Caco-2 (cell line): ENCODE measurements at regions not wholly inside any gene's neighbourhood (a gene's known extent, or its start where the extent isn't known, plus 50 kb on each side); places are given as distances from the start of the nearest gene placed in this dataset.

ENCODE experiments used
- BruUV-seq: library from RNA; stranded (reverse); fragments of 400-500 nt; replicated peaks from 2 replicates; lab custom pipeline; 2021; lab: Mats Ljungman, UMichigan
- CTCF ChIA-PET: fragments of 300-600 bp; sonication (Branson Sonifier 250); formaldehyde crosslinking; loops from one replicate; lab custom pipeline; 2022; ENCODE audit warnings: antibody characterized with exemption; lab: Charles Lee
- POLR2A ChIA-PET: fragments of 300-600 bp; sonication (Branson Sonifier 250); formaldehyde crosslinking; loops from one replicate; lab custom pipeline; 2022; ENCODE audit warnings: antibody characterized with exemption; lab: Charles Lee
- DNase-seq, 2 experiments: peaks; one replicate each; pipeline versions ENCODE4 v3.0.0 to v3.0.0-alpha.2; 2020 to 2022
- H3K27me3 ChIP-seq: replicated peaks from 2 replicates; pipeline ENCODE4 v1.6.0; 2011; ENCODE audit warnings: low read length; ENCODE audit not compliant: control insufficient read depth, insufficient read depth
- H3K36me3 ChIP-seq: 2 replicates; pipeline ENCODE4 v1.5.1; 2011; ENCODE audit warnings: low read length; ENCODE audit not compliant: control insufficient read depth, insufficient read depth
- H3K4me1 ChIP-seq: fragments of 250-450 bp; sonication (Bioruptor Pico); 2 replicates; pipeline ENCODE4 v1.5.1; 2020; ENCODE audit warnings: mild to moderate bottlenecking
- H3K4me3 ChIP-seq: 2 replicates; pipeline ENCODE4 v1.5.1; 2011; ENCODE audit warnings: low read depth, mild to moderate bottlenecking, control low read depth, low read length
- H3K9me3 ChIP-seq: fragments of 250-450 bp; sonication (Bioruptor Pico); 2 replicates; pipeline ENCODE4 v1.5.1; 2020; ENCODE audit warnings: mild to moderate bottlenecking, moderate library complexity
- H3K27ac Mint-ChIP-seq: one replicate; pipeline ENCODE4 v1.8.0; 2022; ENCODE audit warnings: mixed read lengths; ENCODE audit not compliant: unreplicated experiment
- H3K27me3 Mint-ChIP-seq: one replicate; pipeline ENCODE4 v1.8.0; 2022; ENCODE audit warnings: mixed read lengths; ENCODE audit not compliant: insufficient read depth, unreplicated experiment
- H3K36me3 Mint-ChIP-seq: one replicate; pipeline ENCODE4 v1.8.0; 2022; ENCODE audit warnings: mild to moderate bottlenecking, mixed read lengths; ENCODE audit not compliant: insufficient read depth, unreplicated experiment
- H3K4me1 Mint-ChIP-seq: one replicate; pipeline ENCODE4 v1.8.0; 2022; ENCODE audit warnings: low read depth, mixed read lengths; ENCODE audit not compliant: unreplicated experiment
- H3K4me3 Mint-ChIP-seq: one replicate; pipeline ENCODE4 v1.8.0; 2022; ENCODE audit warnings: mild to moderate bottlenecking, moderate library complexity, mixed read lengths; ENCODE audit not compliant: unreplicated experiment
- H3K9me3 Mint-ChIP-seq: one replicate; pipeline ENCODE4 v1.8.0; 2022; ENCODE audit warnings: mixed read lengths; ENCODE audit not compliant: unreplicated experiment
- intact Hi-C: fragments of 100-400 bp; cut with micrococcal nuclease; formaldehyde crosslinking; loops from one replicate; pipeline ENCODE4 v1.10.0; 2022; ENCODE audit not compliant: unreplicated experiment
- TF ChIP-seq, protein P1 (sequence below), 2 experiments: fragments of 200-600 bp in 1 of 2; IDR thresholded peaks; 1 replicate in 1 of 2; 2 replicates in 1 of 2; pipeline versions ENCODE4 v1.5.1 to v1.8.0; 2011 to 2022; ENCODE audit warnings: antibody characterized with exemption in 1 of 2, control low read depth in 1 of 2, inconsistent platforms in 1 of 2, low read depth in 1 of 2, low read length in 1 of 2, mild to moderate bottlenecking in 1 of 2, moderate library complexity in 1 of 2; ENCODE audit not compliant: insufficient read depth in 1 of 2, severe bottlenecking in 1 of 2, unreplicated experiment in 1 of 2

DNA sequence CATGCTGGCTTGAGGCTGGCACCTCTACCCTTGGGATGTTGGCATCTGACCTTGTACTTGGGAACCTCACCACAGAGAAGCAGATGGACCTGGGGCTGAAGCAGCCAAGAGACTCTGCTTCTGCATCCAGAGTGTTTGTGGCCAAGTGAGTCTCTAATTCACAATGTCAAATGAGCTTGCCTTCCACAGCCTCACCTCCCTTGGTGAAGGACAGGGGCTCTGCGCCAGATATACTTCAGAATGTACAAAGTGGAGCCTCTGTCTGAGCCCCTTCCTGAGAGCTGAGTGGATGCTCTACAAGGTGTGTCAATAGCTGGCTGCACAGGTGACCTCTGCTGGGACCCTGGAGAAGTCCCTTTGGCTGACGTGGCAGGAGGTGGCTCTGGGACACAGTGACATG lies 508.9 kb downstream of the CDH26 start:
- peak in 1 of 2 experiments; percentile 42 for DNase-seq
- no peaks in the 10 kb centered on the region for H3K36me3 Mint-ChIP-seq
- no peaks in the 10 kb centered on the region for H3K27me3 ChIP-seq
- H3K4me3 ChIP-seq = no peak overlapping the region
- H3K4me1 ChIP-seq = no peaks in the 10 kb centered on the region
- no TSS peak for BruUV-seq
- intact Hi-C loops = no loop called here
- H3K36me3 ChIP-seq = no peaks in the 10 kb centered on the region
- no peak overlapping the region for H3K27ac Mint-ChIP-seq
- no peaks in the 10 kb centered on the region for H3K4me1 Mint-ChIP-seq
- peaks cover 21% of the 10 kb centered on the region for H3K27me3 Mint-ChIP-seq
- POLR2A ChIA-PET = no interaction called here
- no peak overlapping the region for H3K4me3 Mint-ChIP-seq
- TF ChIP-seq, protein P1, sequence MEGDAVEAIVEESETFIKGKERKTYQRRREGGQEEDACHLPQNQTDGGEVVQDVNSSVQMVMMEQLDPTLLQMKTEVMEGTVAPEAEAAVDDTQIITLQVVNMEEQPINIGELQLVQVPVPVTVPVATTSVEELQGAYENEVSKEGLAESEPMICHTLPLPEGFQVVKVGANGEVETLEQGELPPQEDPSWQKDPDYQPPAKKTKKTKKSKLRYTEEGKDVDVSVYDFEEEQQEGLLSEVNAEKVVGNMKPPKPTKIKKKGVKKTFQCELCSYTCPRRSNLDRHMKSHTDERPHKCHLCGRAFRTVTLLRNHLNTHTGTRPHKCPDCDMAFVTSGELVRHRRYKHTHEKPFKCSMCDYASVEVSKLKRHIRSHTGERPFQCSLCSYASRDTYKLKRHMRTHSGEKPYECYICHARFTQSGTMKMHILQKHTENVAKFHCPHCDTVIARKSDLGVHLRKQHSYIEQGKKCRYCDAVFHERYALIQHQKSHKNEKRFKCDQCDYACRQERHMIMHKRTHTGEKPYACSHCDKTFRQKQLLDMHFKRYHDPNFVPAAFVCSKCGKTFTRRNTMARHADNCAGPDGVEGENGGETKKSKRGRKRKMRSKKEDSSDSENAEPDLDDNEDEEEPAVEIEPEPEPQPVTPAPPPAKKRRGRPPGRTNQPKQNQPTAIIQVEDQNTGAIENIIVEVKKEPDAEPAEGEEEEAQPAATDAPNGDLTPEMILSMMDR (IDR thresholded peaks at IDR 0.05; ENCODE audit: insufficient read depth in 1 of 2, low read depth in 1 of 2, low read length in 1 of 2, severe bottlenecking in 1 of 2, unreplicated experiment in 1 of 2) = no peak
- no peaks in the 10 kb centered on the region for H3K9me3 Mint-ChIP-seq
- no peaks in the 10 kb centered on the region for H3K9me3 ChIP-seq
- CTCF ChIA-PET = no interaction called here

GRCh38 chr20:60467771-60468170 lies 509.5 kb downstream of the CDH26 start:
- H3K4me1 Mint-ChIP-seq = no peaks in the 10 kb centered on the region
- Histone ChIP-seq H3K36me3 (no peaks in the 10 kb centered on the region), H3K4me1 (no peaks in the 10 kb centered on the region), H3K27me3 (no peaks in the 10 kb centered on the region), H3K9me3 (no peaks in the 10 kb centered on the region), H3K4me3 (no peak overlapping the region)
- H3K9me3 Mint-ChIP-seq = no peaks in the 10 kb centered on the region
- no TSS peak for BruUV-seq
- H3K36me3 Mint-ChIP-seq = no peaks in the 10 kb centered on the region
- CTCF ChIA-PET = no interaction called here
- H3K27ac Mint-ChIP-seq = no peak overlapping the region
- POLR2A ChIA-PET = no interaction called here
- H3K4me3 Mint-ChIP-seq = no peak overlapping the region
- intact Hi-C loops = no loop called here
- peaks cover 21% of the 10 kb centered on the region for H3K27me3 Mint-ChIP-seq
- TF ChIP-seq, protein P1 (IDR thresholded peaks at IDR 0.05; ENCODE audit: insufficient read depth in 1 of 2, low read depth in 1 of 2, low read length in 1 of 2, severe bottlenecking in 1 of 2, unreplicated experiment in 1 of 2) = no peak
- DNase-seq = peak in 1 of 2 experiments; percentile 26

GRCh38 chr20:60469829-60470228 lies 511.6 kb downstream of the CDH26 start:
- no peaks in the 10 kb centered on the region for H3K4me1 Mint-ChIP-seq
- Histone ChIP-seq H3K4me1 (no peaks in the 10 kb centered on the region), H3K27me3 (no peaks in the 10 kb centered on the region; the same call in 1 of the 2 replicates), H3K36me3 (no peaks in the 10 kb centered on the region), H3K4me3 (no peak overlapping the region), H3K9me3 (no peaks in the 10 kb centered on the region)
- no peak overlapping the region for H3K27ac Mint-ChIP-seq
- H3K27me3 Mint-ChIP-seq = peaks cover 31% of the 10 kb centered on the region
- H3K9me3 Mint-ChIP-seq = no peaks in the 10 kb centered on the region
- TF ChIP-seq, protein P1 (IDR thresholded peaks at IDR 0.05; ENCODE audit: insufficient read depth in 1 of 2, low read depth in 1 of 2, low read length in 1 of 2, severe bottlenecking in 1 of 2, unreplicated experiment in 1 of 2) = no peak
- peak in 1 of 2 experiments; percentile 22 for DNase-seq
- no peaks in the 10 kb centered on the region for H3K36me3 Mint-ChIP-seq
- intact Hi-C loops = no loop called here
- no TSS peak for BruUV-seq
- no peak overlapping the region for H3K4me3 Mint-ChIP-seq
- ChIA-PET POLR2A (no interaction called here), CTCF (no interaction called here)
